ENCODE measurements at regions not wholly inside any gene's neighbourhood (a gene's known extent, or its start where the extent isn't known, plus 50 kb on each side); places are given as distances from the start of the nearest gene placed in this dataset.
"Not testable (repeated sequence)": the region's sequence is repeated elsewhere in the genome, so short reads cannot be mapped to it uniquely, and the experiment has no call there.

- no peak for DNase-seq
These were observed 97.9 kb upstream of the RGS1 start for GRCh38 chr1:192477630-192478029.

GRCh38 chr1:192485692-192486436 is 89.7 kb upstream of the RGS1 start:
- peak; percentile 3 for DNase-seq

- no peak for DNase-seq
These were observed 87.5 kb upstream of the RGS1 start for GRCh38 chr1:192488058-192488457.

- no peak for DNase-seq
These were observed 86.5 kb upstream of the RGS1 start for GRCh38 chr1:192489047-192489446.

GRCh38 chr1:192489748-192490147 is 85.8 kb upstream of the RGS1 start:
- DNase-seq = peak; percentile 84

GRCh38 chr1:192491804-192492554 is 83.6 kb upstream of the RGS1 start:
- no peak for DNase-seq

GRCh38 chr1:192493584-192493983 is 82.0 kb upstream of the RGS1 start:
- no peak for DNase-seq

- no peak for DNase-seq
These were observed 79.1 kb upstream of the RGS1 start for GRCh38 chr1:192496369-192497056.

GRCh38 chr1:192497214-192497794 is 78.3 kb upstream of the RGS1 start:
- DNase-seq = no peak

GRCh38 chr1:192498092-192498491 is 77.5 kb upstream of the RGS1 start:
- not testable (repeated sequence) for DNase-seq

GRCh38 chr1:192499061-192499581 is 76.5 kb upstream of the RGS1 start:
- DNase-seq = not testable (repeated sequence)

GRCh38 chr1:192500541-192500940 is 75.0 kb upstream of the RGS1 start:
- DNase-seq = not testable (repeated sequence)

GRCh38 chr1:192506741-192507155 is 68.8 kb upstream of the RGS1 start:
- DNase-seq = no peak

GRCh38 chr1:192512426-192513162 is 63.0 kb upstream of the RGS1 start:
- DNase-seq = no peak

- DNase-seq = no peak
These were observed 62.4 kb upstream of the RGS1 start for GRCh38 chr1:192513196-192513595.

- no peak for DNase-seq
These were observed 61.9 kb upstream of the RGS1 start for GRCh38 chr1:192513697-192514096.

- DNase-seq = no peak
These were observed 58.7 kb upstream of the RGS1 start for GRCh38 chr1:192516776-192517297.

- not testable (repeated sequence) for DNase-seq
These were observed 57.7 kb upstream of the RGS1 start for GRCh38 chr1:192517716-192518355.

GRCh38 chr1:192518700-192519099 is 56.9 kb upstream of the RGS1 start:
- no peak for DNase-seq

- no peak for DNase-seq
These were observed 53.8 kb upstream of the RGS1 start for GRCh38 chr1:192521734-192522133.

GRCh38 chr1:192522673-192523072 is 52.9 kb upstream of the RGS1 start:
- no peak for DNase-seq
